Activated naive CD8-positive, alpha-beta T cell treated with anti-CD3 and anti-CD28 coated beads for 36 hours (primary cell): ENCODE measurements at regions not wholly inside any gene's neighbourhood (a gene's known extent, or its start where the extent isn't known, plus 50 kb on each side); places are given as distances from the start of the nearest gene placed in this dataset.
"Not testable (repeated sequence)": the region's sequence is repeated elsewhere in the genome, so short reads cannot be mapped to it uniquely, and the experiment has no call there.

Source experiments
- DNase-seq: peaks from one replicate; pipeline ENCODE4 v3.0.0; 2021
- H3K27ac Mint-ChIP-seq: one replicate; pipeline ENCODE4 v1.8.0; 2022; ENCODE audit warnings: mild to moderate bottlenecking, moderate library complexity, mixed read lengths
- H3K27me3 Mint-ChIP-seq: one replicate; pipeline ENCODE4 v1.8.0; 2022; ENCODE audit warnings: mild to moderate bottlenecking, mixed read lengths
- H3K36me3 Mint-ChIP-seq: one replicate; pipeline ENCODE4 v1.8.0; 2021; ENCODE audit warnings: mild to moderate bottlenecking, mixed read lengths
- H3K4me1 Mint-ChIP-seq: one replicate; pipeline ENCODE4 v1.8.0; 2021; ENCODE audit warnings: mixed read lengths
- H3K4me3 Mint-ChIP-seq: one replicate; pipeline ENCODE4 v1.8.0; 2022; ENCODE audit warnings: mild to moderate bottlenecking, moderate library complexity, mixed read lengths
- H3K9me3 Mint-ChIP-seq: one replicate; pipeline ENCODE4 v1.8.0; 2022; ENCODE audit warnings: mixed read lengths

DNA sequence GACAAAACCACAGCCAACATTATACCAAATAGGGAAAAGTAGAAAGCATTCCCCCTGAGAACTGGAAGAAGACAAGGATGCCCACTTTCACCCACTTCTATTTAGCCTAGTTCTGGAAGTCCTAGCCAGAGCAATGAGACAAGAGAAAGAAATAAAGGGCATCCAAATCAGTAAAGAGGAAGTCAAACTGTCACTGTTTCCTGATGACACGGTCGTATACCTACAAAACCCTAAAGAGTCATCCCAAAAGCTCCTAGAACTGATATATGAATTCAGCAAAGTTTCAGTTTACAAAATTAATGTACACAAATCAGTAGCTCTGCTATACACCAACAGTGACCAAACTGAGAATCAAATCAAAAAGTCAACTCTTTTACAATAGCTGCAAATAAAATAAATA, 142.6 kb upstream of the P2RY1 start:
- not testable (repeated sequence) for H3K27ac Mint-ChIP-seq, H3K4me3 Mint-ChIP-seq, DNase-seq, H3K27me3 Mint-ChIP-seq, H3K9me3 Mint-ChIP-seq, H3K4me1 Mint-ChIP-seq, H3K36me3 Mint-ChIP-seq

DNA sequence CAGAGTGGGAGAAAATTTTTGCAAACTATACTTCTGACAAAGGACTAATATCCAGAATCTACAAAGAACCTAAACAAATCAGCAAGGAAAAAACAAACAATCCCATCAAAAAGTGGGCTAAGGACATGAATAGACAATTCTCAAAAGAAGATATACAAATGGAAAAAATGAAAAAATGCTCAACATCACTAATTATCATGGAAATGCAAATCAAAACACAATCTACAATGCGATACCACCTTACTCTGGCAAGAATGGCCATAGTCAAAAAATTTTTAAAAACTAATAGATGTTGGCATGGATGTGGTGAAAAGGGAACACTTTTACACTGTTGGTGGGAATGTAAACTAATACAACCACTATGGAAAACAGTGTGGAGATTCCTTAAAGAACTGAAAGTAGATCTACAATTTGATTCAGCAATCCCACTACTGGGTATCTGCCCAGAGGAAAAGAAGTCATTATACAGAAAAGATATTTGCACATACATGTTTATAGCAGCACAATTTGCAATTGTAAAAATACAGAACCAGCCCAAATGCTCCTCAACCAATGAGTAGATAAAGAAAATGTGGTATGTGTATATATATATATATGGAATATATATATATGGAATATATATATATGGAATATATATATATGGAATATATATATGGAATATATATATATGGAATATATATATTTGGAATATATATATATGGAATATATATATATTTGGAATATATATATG, 141.2 kb upstream of the P2RY1 start:
- H3K27me3 Mint-ChIP-seq, H3K9me3 Mint-ChIP-seq: not testable (repeated sequence)

DNA sequence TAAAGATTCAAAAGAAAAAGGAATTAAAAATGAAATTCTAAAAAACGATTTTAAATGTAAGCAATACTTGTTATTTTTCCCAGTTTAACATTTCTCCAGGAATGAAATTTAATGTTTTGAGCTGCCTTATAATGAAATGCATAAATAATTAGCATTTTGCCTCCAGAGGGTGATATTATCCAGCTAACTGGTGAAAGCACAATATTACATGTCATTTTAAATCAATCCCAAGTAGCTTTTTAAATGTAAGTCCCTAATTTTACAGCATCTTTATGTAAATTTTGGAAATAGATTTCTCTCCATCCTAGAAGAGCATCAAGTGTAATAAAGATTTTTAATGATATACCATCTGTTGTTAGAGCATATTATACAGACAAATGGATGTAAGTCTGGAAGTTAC, 139.1 kb upstream of the P2RY1 start:
- H3K36me3 Mint-ChIP-seq = no peaks in the 10 kb centered on the region
- H3K4me3 Mint-ChIP-seq = no peak overlapping the region
- H3K4me1 Mint-ChIP-seq = peaks cover 3% of the 10 kb centered on the region
- H3K9me3 Mint-ChIP-seq = no peaks in the 10 kb centered on the region
- no peaks in the 10 kb centered on the region for H3K27me3 Mint-ChIP-seq
- no peak for DNase-seq
- no peak overlapping the region for H3K27ac Mint-ChIP-seq

More for the DNA sequence above, 141.2 kb upstream of the P2RY1 start:
- not testable (repeated sequence) for H3K4me3 Mint-ChIP-seq, H3K36me3 Mint-ChIP-seq, H3K27ac Mint-ChIP-seq, DNase-seq, H3K4me1 Mint-ChIP-seq

DNA sequence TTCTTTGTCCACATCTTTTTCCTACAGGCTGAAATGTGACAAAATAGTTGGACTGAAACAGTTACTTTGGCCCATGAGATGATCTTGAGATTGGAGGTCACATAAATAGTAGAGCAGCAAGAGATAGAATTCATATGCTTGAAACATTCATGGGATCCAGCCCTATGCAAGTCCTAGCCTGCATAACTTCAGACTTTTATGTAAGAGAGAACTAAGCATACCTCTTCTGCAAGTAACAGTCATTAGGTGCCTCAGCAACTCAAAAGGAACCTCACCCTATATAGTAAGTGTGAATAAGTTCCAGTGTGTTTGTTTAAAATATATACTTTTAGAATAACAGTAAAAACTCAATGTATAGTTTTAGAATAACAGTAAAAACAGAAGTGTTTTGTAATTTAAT, 138.0 kb upstream of the P2RY1 start:
- DNase-seq = no peak
- H3K27me3 Mint-ChIP-seq = peaks cover 4% of the 10 kb centered on the region
- H3K9me3 Mint-ChIP-seq = no peaks in the 10 kb centered on the region
- no peak overlapping the region for H3K4me3 Mint-ChIP-seq
- H3K36me3 Mint-ChIP-seq = no peaks in the 10 kb centered on the region
- H3K27ac Mint-ChIP-seq = no peak overlapping the region
- peaks cover 3% of the 10 kb centered on the region for H3K4me1 Mint-ChIP-seq

DNA sequence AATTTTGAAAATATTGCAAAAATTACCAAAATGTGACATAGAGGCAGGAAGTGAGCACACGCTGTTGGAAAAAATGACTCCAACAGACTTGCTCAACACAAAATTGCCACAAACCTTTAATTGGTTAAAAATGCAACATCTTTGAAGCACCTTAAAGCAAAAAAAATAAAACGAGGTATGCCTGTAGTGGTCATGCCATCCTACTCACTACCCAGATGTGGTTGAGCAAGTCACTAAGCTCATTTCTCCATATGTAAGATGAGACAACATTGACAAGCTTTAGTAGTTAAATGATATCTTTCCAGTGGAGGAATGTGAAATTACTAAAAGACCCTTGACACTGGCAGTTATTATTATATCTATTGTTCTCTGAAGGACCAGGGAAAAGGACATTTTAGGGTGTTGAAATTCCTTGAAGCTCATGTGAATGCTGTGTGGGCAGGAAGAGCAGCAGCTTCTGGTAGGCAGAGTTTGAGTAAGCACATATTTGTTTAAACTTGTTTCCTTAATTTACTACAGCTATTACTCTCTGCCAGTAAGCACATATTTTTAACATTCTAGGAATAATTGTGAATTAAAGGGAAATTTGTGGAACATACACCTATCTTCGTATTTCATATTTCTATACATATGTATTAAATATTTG, 131.6 kb upstream of the P2RY1 start:
- Mint-ChIP-seq H3K4me1 (no peaks in the 10 kb centered on the region), H3K27ac (no peak overlapping the region), H3K27me3 (peaks cover 4% of the 10 kb centered on the region), H3K9me3 (no peaks in the 10 kb centered on the region), H3K4me3 (no peak overlapping the region), H3K36me3 (no peaks in the 10 kb centered on the region)
- no peak for DNase-seq

DNA sequence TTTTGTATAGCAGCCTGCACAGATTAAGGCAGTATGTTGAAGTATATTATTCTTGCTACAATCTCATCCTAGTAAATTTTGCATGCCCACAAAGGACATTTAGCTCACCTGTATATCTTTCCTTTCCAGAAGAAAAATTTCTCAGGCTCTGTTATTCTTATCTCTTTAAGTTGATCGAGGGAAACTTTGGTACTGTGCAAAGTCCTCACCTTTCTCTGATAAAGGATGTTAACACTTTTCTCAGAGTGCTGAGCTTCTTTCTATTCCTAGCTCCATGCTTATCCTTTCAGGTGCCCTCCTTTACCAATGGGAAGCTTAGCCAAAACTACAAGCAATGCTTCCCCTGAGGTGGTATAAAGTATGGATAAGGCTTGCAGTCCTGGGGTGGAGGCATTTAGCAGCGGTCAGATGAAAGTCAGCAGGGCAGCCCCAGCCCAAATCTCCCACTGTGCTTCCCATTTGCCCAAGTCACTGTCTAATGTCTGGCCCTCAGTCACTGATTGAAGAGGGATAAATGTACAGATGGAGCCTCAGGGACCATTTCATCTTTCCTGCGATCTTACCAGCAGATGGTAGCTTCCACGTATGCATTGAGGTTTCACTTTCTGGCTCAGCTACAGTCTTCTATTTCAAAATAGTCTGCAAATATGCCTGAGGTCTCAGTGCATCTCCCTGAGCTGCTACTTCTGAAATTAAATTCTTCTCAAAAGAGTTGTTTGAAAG, 127.8 kb upstream of the P2RY1 start:
- no peaks in the 10 kb centered on the region for H3K36me3 Mint-ChIP-seq
- H3K9me3 Mint-ChIP-seq = no peaks in the 10 kb centered on the region
- no peaks in the 10 kb centered on the region for H3K27me3 Mint-ChIP-seq
- no peaks in the 10 kb centered on the region for H3K4me1 Mint-ChIP-seq
- H3K4me3 Mint-ChIP-seq = no peak overlapping the region
- H3K27ac Mint-ChIP-seq = no peak overlapping the region
- DNase-seq = no peak

DNA sequence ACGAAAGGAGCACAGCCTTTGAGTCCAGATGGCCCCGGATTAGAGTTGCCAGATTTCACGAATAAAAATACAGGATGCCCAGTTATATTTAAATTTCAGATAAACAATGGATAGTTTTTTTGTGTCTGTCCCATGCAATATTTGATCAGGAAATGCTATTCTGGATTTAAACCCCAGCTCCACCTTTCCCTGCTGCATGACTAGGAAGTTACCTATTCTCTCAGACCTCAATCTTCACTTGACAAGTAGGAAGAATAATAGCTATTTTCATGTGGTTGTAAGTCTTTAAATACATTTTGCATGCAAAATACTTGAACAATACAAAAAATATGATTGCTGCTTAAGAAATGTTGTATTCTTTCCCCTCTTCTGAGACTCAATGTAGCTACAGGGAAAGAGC, 125.3 kb upstream of the P2RY1 start:
- no peak overlapping the region for H3K4me3 Mint-ChIP-seq

DNA sequence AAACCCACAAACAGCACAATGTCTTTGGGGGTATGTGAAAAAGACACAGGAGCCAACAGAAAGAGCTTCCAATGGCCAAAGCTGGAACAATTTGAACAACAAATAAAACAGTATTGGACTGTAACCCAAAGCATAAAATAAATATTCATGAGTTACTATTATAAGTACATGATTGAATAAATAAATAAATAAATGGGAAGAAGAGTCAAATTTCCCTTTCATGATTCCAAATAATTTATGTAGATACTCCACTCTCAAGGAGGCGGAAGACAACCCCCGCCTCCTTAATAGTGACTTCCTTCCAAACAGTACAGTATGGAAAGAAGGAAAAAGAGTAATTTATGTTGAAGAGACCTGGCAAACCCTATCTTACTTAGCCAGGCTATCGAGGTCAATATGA, 124.4 kb upstream of the P2RY1 start:
- no peak for DNase-seq
- H3K27ac Mint-ChIP-seq = no peak overlapping the region
- H3K9me3 Mint-ChIP-seq = no peaks in the 10 kb centered on the region

More for the DNA sequence above, 125.3 kb upstream of the P2RY1 start:
- no peak overlapping the region for H3K27ac Mint-ChIP-seq
- no peaks in the 10 kb centered on the region for H3K9me3 Mint-ChIP-seq
- no peaks in the 10 kb centered on the region for H3K36me3 Mint-ChIP-seq
- DNase-seq = no peak
- no peaks in the 10 kb centered on the region for H3K4me1 Mint-ChIP-seq
- no peaks in the 10 kb centered on the region for H3K27me3 Mint-ChIP-seq

DNA sequence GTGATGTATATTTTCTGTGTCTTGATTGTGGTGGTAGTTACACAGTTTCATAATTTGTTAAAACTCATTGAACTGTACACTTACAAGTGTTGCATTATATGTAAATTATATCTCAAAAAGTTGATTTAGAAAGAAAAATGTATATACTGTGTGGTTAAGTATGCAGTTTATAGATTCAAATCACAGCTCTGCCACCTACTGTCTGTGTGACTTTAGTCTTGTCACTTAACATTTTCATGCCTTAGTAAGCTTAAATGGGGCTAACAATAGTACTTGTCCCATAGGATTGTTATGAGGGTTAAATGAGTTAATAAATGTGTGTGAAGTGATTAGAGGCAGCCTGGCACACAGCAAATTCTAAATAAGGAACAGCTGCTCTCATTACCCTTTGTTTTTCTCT, 120.9 kb upstream of the P2RY1 start:
- Mint-ChIP-seq H3K27ac (no peak overlapping the region), H3K9me3 (no peaks in the 10 kb centered on the region), H3K36me3 (no peaks in the 10 kb centered on the region), H3K4me3 (no peak overlapping the region), H3K4me1 (no peaks in the 10 kb centered on the region), H3K27me3 (peaks cover 4% of the 10 kb centered on the region)
- DNase-seq = no peak

More for the DNA sequence above, 124.4 kb upstream of the P2RY1 start:
- H3K36me3 Mint-ChIP-seq = no peaks in the 10 kb centered on the region
- H3K4me1 Mint-ChIP-seq = no peaks in the 10 kb centered on the region
- no peak overlapping the region for H3K4me3 Mint-ChIP-seq
- H3K27me3 Mint-ChIP-seq = no peaks in the 10 kb centered on the region

DNA sequence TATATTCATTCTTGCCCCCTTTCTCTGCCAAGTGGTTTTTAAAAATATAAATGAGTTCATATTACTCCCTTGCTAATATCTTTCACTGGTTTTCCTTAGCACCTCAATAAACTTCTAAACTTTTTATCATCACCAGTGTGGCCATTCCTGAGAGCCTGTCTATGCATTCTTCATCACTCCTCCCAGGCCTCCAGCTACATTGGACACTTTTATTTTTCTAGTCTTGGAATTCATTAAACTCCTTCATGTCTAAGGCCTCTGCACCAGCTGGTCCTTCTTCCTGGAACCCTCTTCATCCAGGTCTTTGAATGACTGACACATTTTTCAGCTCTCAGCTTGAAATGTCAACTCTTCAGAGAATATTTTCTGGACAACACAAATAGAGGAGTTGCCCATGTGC, 120.4 kb upstream of the P2RY1 start:
- Mint-ChIP-seq H3K27me3 (peaks cover 4% of the 10 kb centered on the region), H3K27ac (no peak overlapping the region), H3K9me3 (no peaks in the 10 kb centered on the region), H3K36me3 (no peaks in the 10 kb centered on the region), H3K4me1 (no peaks in the 10 kb centered on the region), H3K4me3 (no peak overlapping the region)
- no peak for DNase-seq

DNA sequence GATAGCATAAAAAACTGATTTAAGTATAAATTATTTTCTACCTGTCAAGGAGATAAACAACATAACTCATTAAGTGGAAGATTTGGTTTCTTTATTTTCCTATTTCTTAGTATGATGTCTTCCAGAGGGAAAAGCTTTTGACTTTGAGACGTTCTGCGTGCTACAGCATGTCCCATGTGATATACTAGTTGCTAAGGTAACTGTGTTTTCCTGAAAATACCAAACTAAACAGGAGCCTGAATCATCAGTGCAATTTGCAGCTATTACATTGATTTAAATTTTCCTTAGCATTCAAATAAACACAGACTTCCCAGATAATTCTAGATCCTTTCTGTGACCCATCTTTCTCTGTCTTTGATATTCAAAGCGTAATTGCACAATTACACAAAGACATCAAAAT, 117.7 kb upstream of the P2RY1 start:
- Mint-ChIP-seq H3K9me3 (no peaks in the 10 kb centered on the region), H3K4me1 (no peaks in the 10 kb centered on the region)

DNA sequence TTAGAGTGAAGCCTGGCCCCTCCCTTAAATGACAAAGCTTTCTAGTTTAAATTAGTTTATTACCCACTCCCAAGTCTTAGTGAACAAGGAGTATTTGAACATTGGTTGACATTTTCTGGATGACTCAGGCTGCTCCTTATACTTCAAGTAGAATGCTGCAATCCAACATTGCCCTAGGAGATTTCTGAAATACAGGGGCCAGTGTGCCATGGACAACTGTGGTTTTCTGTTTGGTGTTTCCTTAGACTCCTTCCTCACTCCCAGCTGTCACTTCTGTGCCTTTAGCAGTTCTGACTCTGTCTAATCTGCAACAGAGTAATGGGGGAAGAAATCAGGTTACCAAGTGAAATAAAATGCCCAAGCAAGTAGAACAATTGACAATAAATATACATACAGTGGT, 116.1 kb upstream of the P2RY1 start:
- Mint-ChIP-seq H3K4me1 (no peaks in the 10 kb centered on the region), H3K9me3 (no peaks in the 10 kb centered on the region), H3K27ac (no peak overlapping the region), H3K4me3 (no peak overlapping the region), H3K36me3 (no peaks in the 10 kb centered on the region), H3K27me3 (peaks cover 17% of the 10 kb centered on the region)
- DNase-seq = no peak

More for the DNA sequence above, 117.7 kb upstream of the P2RY1 start:
- Mint-ChIP-seq H3K27me3 (peaks cover 17% of the 10 kb centered on the region), H3K36me3 (no peaks in the 10 kb centered on the region), H3K4me3 (no peak overlapping the region), H3K27ac (no peak overlapping the region)
- no peak for DNase-seq

DNA sequence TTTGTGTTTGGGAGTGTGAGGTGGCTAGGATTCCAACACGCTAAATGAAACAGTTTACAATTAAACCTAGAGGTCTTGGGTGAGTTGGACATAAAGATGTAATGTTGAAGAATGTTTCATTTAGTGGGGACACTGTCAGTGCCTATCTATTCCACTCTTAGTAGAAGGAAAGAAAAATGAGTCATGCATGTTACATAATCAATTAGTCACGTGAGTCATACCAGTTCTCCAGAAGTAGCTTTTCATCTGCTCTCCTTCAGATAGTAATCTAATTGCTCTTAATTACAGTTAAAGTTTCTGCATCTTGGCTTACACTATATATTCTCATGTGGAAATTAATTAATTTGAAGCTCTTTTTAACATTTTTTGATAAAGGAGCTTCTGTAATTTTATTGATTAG, 115.7 kb upstream of the P2RY1 start:
- no peaks in the 10 kb centered on the region for H3K36me3 Mint-ChIP-seq
- H3K27ac Mint-ChIP-seq = no peak overlapping the region
- no peak overlapping the region for H3K4me3 Mint-ChIP-seq
- no peak for DNase-seq
- no peaks in the 10 kb centered on the region for H3K9me3 Mint-ChIP-seq
- H3K4me1 Mint-ChIP-seq = no peaks in the 10 kb centered on the region
- peaks cover 17% of the 10 kb centered on the region for H3K27me3 Mint-ChIP-seq

DNA sequence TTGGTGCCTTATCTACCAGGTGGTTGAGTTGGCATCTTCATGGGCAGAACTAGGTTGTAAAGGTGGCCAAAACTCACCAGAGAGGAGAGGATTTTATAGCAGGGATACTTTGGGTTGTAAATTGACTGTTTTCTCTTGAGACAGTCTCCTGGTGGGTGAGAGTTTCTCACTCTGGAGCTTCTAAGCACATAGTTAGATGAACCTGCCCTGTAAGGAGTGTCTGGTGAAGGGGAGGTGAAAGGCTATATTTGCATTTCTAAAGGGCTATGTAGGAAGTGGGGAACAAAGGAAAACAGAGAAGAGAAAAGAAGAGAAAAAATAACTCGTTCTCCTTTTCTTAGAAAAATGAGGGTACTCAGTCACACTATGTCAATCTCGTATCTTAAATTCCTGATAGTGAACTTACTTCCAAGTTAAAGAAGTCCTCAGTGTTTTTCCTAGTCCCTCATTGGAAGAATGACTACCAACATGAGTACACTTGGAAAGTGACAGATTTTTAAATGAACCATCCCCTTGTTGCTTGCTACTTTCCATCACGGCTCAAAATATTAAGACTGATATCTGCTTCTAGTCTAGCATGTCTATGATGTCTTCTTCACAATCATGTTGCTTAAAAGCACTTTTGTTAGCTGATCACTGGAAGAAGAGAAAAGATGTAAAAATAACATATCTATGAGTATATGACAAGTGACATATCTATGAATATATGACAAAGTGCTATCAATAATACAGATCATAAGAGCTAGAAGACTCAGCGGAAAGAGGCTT, 113.8 kb upstream of the P2RY1 start:
- Mint-ChIP-seq H3K27me3 (peaks cover 17% of the 10 kb centered on the region), H3K9me3 (no peaks in the 10 kb centered on the region), H3K27ac (no peak overlapping the region), H3K4me1 (no peaks in the 10 kb centered on the region), H3K4me3 (no peak overlapping the region), H3K36me3 (no peaks in the 10 kb centered on the region)
- DNase-seq = no peak

DNA sequence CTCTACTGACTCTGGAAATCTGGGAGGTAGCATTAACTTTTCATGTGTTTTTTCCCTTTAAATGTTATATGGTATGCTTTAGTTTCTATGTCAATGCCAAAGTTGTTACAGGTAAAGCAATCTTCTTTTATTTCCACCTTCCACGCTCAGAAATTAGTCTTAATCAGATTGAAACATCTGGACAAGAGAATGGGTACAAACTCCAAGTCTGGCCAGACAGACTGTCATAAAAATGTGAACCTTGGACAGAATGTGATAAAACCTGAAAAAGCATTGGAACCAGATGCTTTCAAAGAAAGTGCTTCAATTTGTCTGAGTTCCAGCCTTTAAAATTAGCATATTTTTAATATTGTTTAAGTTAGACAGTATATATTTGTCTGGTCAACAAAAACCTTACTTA, 110.7 kb upstream of the P2RY1 start:
- H3K27me3 Mint-ChIP-seq = peaks cover 14% of the 10 kb centered on the region
- no peak for DNase-seq
- H3K36me3 Mint-ChIP-seq = no peaks in the 10 kb centered on the region
- no peak overlapping the region for H3K4me3 Mint-ChIP-seq
- no peaks in the 10 kb centered on the region for H3K4me1 Mint-ChIP-seq
- no peaks in the 10 kb centered on the region for H3K9me3 Mint-ChIP-seq
- H3K27ac Mint-ChIP-seq = no peak overlapping the region
